22Rv1 (cell line): ENCODE measurements at regions not wholly inside any gene's neighbourhood (a gene's known extent, or its start where the extent isn't known, plus 50 kb on each side); places are given as distances from the start of the nearest gene placed in this dataset.

Experiments used
- CTCF ChIP-seq: fragments of 450-650 bp; IDR thresholded peaks from 2 replicates; pipeline ENCODE4 v1.5.1; 2017; ENCODE audit warnings: mild to moderate bottlenecking
- ZFX ChIP-seq: fragments of 450-650 bp; IDR thresholded peaks from 2 replicates; pipeline ENCODE4 v1.6.1; 2017; ENCODE audit warnings: antibody characterized with exemption, borderline replicate concordance

GRCh38 chr13:57935965-57936364 lies 304.4 kb downstream of the PCDH17 start:
- TF ChIP-seq CTCF (no peak), ZFX (no peak)
